HEK293T (cell line): ENCODE measurements at regions not wholly inside any gene's neighbourhood (a gene's known extent, or its start where the extent isn't known, plus 50 kb on each side); places are given as distances from the start of the nearest gene placed in this dataset.
"Not testable (repeated sequence)": the region's sequence is repeated elsewhere in the genome, so short reads cannot be mapped to it uniquely, and the experiment has no call there.

ENCODE experiments used
- CTCF ChIA-PET: fragments of 350-600 bp; formaldehyde crosslinking; extraction: SDS; loops from one replicate; lab custom pipeline; 2021; ENCODE audit warnings: antibody characterized with exemption, inconsistent platforms; lab: Yijun Ruan, JAX
- POLR2A ChIA-PET: fragments of 350-600 bp; formaldehyde crosslinking; extraction: SDS; loops from one replicate; lab custom pipeline; 2020; ENCODE audit warnings: antibody characterized with exemption, inconsistent platforms; lab: Yijun Ruan, JAX
- DNase-seq: peaks from one replicate; pipeline ENCODE4 v3.0.0; 2012; ENCODE audit warnings: mixed read lengths; ENCODE audit errors: extremely low spot score
- ARNT ChIP-seq: fragments of 450-650 bp; IDR thresholded peaks from 2 replicates; pipeline ENCODE4 v1.6.1; 2017; ENCODE audit warnings: mild to moderate bottlenecking
- BHLHE40 ChIP-seq: fragments of 450-650 bp; IDR thresholded peaks from 2 replicates; pipeline ENCODE4 v1.6.1; 2016; ENCODE audit warnings: mild to moderate bottlenecking, moderate library complexity, borderline replicate concordance
- CTBP1 ChIP-seq: fragments of 450-650 bp; IDR thresholded peaks from 2 replicates; pipeline ENCODE4 v1.6.1; 2016; ENCODE audit warnings: borderline replicate concordance
- ELF4 ChIP-seq: fragments of 450-650 bp; IDR thresholded peaks from 2 replicates; pipeline ENCODE4 v1.6.1; 2017; ENCODE audit warnings: antibody characterized with exemption
- FOXK2 ChIP-seq: fragments of 450-650 bp; IDR thresholded peaks from 2 replicates; pipeline ENCODE4 v1.6.1; 2016; ENCODE audit warnings: mild to moderate bottlenecking
- FOXM1 ChIP-seq: fragments of 450-650 bp; IDR thresholded peaks from 2 replicates; pipeline ENCODE4 v1.6.1; 2017; ENCODE audit warnings: mild to moderate bottlenecking, borderline replicate concordance
- HDGF ChIP-seq: fragments of 450-650 bp; IDR thresholded peaks from 2 replicates; pipeline ENCODE4 v1.6.1; 2017; ENCODE audit warnings: antibody characterized with exemption, borderline replicate concordance
- NFRKB ChIP-seq: fragments of 450-650 bp; IDR thresholded peaks from 2 replicates; pipeline ENCODE4 v1.6.1; 2016; ENCODE audit warnings: mild to moderate bottlenecking, moderate library complexity
- SP1 ChIP-seq: fragments of 450-650 bp; IDR thresholded peaks from 2 replicates; pipeline ENCODE4 v1.6.1; 2017
- SUZ12 ChIP-seq: fragments of 450-650 bp; IDR thresholded peaks from 2 replicates; pipeline ENCODE4 v1.6.1; 2016; ENCODE audit warnings: mild to moderate bottlenecking
- TARDBP ChIP-seq: fragments of 450-650 bp; IDR thresholded peaks from 2 replicates; pipeline ENCODE4 v1.6.1; 2016
- ZNF384 ChIP-seq: fragments of 450-650 bp; IDR thresholded peaks from 2 replicates; pipeline ENCODE4 v1.6.1; 2016
- TF ChIP-seq, protein P1 (sequence below): fragments of 450-650 bp; IDR thresholded peaks from 2 replicates; pipeline ENCODE4 v1.6.1; 2016

DNA sequence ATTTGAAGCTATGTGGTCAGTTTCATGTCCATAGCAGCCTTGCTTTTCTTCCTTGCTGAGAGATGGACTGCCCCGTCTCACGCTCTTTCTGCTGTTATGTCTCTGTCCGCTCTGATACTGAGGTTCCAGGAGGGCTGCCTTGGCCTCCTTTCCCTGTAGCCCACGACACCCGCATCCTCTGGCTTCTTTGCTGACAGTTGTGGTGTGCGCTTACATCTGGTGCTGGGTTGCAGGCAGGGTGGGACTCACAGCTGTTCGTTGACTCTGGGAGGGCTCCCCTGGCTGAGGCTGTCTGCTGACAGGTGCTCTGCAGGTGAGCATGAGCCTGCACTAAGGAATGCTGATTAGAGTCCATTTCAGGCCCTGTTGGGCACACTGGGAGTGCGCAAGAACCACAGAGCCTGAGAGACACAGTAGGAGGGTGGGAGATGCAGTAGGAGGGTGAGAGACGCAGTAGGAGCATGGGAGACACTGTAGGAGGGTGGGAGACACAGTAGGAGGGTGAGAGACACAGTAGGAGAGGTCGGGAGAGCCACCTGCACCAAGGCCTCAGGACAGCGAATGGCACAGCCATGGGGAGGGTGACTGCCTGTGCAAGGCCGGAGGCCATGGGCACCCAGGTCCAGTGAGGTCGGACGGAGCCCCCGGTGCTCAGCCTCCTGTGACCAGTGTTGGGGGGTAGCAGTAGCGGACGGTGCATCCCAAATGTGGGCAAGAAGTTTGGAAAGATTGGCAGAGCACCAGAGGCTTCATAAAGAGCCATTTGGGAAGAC, 71.5 kb downstream of the NPIPB11 start:
- POLR2A ChIA-PET, CTCF ChIA-PET, DNase-seq: not testable (repeated sequence)

DNA sequence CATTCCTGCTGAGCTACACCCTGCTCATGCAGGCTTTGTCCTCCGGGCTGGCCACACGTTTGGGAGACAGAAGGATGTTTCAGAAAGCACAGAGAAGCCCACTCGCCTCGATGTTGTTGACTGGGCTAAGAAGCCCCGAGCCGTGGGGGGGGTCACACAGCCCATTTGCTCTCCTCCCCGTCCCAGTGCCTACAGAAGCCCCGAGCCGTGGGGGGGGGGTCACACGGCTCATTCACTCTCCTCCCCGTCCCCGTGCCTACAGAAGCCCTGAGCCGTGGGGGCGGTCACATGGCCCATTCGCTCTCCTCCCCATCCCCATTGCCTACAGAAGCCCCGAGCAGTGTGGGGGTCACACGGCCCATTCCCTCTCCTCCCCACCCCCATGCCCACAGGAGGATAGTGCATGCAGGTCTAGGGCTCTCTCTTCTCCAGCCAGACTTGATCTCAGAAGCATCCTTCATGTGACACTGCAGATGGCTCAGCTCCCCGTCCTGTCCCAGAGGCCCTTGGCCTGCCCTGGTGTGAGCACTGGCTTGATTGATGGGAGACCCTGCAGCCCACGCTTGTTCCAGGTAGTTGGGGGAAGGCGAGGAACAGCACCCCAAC, 72.9 kb downstream of the NPIPB11 start:
- CTCF ChIA-PET, DNase-seq, POLR2A ChIA-PET: not testable (repeated sequence)

DNA sequence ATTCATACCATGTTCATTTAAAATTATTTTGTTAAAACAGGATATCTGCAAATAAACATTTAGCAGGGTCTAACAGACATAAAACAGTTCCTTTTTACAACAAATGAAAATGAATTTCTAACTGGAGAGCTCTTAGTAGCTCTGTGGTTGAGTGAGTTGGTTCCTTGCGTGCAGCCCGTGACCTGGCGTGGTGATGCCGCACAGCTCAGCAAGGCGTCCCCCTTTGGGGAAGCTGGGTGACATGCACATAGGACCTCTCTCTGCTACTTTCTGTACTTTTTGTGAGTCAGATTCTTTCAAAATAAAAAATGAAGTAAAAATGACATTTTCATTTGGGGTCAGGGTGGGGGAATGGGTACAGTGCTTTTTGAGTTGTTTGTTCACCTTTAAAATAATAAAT, 75.9 kb downstream of the NPIPB11 start:
- CTCF ChIA-PET, DNase-seq, POLR2A ChIA-PET: not testable (repeated sequence)

DNA sequence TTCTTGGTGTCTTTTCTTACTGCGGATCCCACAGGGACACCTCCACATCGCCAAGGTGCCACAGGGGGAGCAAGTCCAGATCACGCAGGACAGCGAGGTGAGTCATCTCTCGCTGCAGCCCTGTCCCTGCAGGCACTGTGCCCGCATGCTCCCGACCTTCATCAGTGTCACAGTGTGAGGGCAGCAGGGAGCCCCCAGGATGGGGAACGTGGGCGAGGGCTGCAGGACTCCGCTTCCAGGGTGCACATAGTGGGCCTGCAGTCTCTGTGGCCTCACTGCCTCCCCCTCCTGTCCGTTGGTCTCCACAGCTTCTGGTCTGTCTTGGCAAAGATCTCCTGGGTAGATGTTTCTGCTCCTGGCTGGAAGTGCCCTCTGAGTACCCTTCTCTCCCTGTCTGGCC, 78.0 kb downstream of the NPIPB11 start:
- POLR2A ChIA-PET, DNase-seq: not testable (repeated sequence)
- CTCF ChIA-PET = interaction anchor here (0.7 kb wide), 1 partner anchor 246 kb away, joined by 3 read pairs; no protein-coding TSS in a partner anchor

DNA sequence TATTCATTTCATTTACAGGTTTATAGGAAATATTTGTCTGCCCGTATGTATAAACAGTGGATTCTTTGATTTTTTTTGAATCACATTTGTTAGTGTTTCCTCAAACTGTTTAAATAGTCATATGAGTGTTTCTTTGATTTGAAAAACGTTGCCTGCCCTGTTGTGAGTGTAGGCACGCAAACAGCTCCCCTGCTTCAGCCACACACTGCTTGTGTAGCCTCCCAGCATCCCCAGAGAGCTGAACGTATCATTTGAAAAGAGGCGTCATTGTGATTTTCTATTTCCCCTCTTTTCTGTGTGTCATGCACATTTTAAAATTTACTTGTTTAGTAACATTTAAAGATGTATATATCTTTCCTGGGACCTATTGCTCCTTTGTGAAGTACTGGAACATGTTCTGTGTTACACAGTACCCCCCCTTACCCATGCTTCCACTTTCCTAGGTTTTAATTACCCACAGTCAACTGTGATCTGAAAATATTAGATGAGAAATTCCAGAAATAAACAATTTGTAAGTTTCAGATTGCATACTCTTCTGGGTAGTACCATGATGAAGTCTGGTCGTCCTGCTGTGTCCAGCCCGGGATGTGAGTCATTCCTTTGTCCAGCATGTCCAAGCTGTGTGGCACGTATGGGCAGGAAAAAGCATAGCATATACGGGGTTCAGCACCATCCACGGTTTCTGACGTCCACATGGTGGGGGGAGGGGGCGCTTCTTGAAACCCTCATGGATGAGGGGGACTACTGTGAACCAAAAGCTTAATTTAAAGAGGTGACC, 78.7 kb downstream of the NPIPB11 start:
- POLR2A ChIA-PET, DNase-seq: not testable (repeated sequence)
- CTCF ChIA-PET = interaction anchor here (0.7 kb wide), 1 partner anchor 246 kb away, joined by 3 read pairs; no protein-coding TSS in a partner anchor

DNA sequence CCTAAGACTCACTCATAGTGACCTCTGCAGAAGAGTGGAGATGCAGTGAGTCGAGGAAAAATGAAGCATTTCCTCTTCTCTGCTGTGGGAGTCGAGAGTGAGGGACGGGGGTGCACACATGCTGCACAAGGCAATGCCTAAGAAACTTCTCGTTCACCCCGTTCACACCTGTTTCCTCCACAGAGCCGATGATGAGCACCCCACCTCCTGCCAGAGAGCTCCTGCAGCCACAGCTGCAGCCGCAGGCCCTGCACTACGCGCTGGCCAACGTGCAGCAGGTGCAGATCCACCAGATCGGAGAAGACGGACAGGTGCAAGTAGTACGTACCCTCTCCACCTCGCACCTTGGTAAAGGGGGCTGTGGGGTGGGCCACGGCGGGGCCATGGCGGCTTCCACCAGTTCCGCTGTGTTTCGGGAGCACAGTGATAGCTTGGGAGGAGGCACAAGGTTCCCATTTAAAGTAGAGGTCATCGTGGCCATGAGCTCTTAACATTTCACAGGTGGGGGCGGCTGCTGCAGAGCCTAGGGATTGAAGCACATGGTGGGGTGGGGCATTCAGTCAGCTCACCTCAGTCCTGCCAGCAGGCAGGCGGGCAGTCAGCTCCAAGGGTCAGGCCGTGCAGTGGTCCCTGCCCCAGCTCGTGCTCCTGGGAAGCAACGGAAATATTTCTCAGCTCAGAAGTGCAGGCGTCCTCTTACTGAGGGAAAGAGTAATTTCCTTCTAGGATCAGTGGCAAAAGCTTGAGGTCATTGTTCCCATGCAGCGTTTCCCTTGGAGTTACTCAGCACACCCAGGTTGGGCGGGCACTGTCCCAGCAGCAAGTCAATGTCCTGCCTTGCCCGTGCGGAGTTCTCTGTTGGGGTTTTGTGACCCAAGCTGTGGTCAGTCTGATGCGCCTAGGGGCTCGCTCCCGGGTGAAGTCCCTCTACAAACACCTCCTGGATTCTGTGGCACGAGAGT, 80.1 kb downstream of the NPIPB11 start:
- DNase-seq, CTCF ChIA-PET, POLR2A ChIA-PET: not testable (repeated sequence)

DNA sequence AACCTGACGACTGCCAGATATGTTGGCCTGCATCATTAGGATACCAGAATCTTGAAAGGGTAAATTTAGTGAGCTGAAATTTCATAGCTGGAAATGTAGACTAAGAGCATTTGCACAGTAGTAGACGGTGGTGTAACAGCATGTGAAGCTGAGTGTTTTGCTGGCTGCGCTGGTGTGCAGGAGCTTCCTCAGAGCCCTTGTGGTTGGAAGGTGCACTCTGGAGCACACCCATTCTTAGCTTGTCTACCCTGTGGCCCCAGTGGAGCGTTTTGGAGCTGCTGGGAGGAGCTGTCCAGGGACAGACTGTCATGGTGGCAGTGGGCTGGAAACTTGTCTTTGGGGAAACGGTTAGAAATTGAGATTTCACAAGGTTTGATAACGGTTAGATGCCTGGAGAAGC, 82.8 kb downstream of the NPIPB11 start:
- POLR2A ChIA-PET, DNase-seq, CTCF ChIA-PET: not testable (repeated sequence)

DNA sequence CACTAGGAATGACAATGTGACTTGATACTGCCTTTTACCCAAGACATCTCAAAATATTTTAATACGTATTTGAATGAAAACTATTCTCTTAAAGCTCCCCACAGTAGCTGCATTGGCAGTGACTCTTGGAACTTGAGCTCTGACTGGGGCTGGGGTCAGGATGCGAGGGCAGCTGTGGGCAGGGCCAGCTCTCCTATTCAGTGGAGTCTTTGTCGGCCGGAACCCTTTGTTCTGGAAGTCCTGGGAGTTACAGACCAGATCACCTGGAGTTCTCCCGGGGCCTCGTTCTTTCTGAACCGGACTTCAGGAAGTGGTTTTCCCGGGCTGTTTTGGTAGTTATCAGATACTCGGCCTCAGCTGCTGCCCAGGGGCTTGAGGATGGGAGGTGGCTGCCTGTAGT, 84.9 kb downstream of the NPIPB11 start:
- ChIA-PET POLR2A (no interaction called here), CTCF (no interaction called here)
- TF ChIP-seq FOXK2 = no peak
- no peak for TF ChIP-seq NFRKB
- TF ChIP-seq TARDBP = no peak
- TF ChIP-seq HDGF = no peak
- TF ChIP-seq FOXM1 = no peak
- TF ChIP-seq CTBP1 = no peak
- TF ChIP-seq, protein P1, sequence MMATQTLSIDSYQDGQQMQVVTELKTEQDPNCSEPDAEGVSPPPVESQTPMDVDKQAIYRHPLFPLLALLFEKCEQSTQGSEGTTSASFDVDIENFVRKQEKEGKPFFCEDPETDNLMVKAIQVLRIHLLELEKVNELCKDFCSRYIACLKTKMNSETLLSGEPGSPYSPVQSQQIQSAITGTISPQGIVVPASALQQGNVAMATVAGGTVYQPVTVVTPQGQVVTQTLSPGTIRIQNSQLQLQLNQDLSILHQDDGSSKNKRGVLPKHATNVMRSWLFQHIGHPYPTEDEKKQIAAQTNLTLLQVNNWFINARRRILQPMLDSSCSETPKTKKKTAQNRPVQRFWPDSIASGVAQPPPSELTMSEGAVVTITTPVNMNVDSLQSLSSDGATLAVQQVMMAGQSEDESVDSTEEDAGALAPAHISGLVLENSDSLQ = no peak
- no peak for TF ChIP-seq BHLHE40
- no peak for TF ChIP-seq ZNF384
- no peak for TF ChIP-seq ARNT
- TF ChIP-seq SP1 = no peak
- no peak for TF ChIP-seq ELF4
- TF ChIP-seq SUZ12 = no peak
- no peak for DNase-seq

DNA sequence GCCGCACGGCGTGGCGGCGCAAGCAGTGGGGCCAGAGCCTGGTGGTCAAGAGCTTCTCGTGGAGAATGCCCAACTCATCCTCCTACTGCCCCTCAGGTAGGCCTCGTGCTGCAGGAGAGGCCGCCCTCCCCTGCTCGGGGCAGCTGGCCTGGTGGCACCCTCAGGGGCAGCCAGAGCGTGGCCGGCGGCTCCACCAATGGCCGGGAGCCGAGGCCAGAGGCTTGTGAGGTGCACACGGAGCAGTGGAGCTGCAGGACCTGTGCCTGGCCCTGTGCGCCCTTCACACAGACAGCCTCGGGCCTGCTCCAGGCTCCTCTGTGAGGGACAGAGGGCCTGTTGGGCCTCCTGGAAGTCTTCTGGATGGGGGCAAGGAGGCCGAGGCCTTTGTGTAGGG, 85.5 kb downstream of the NPIPB11 start:
- ChIA-PET POLR2A (no interaction called here), CTCF (no interaction called here)
- TF ChIP-seq ZNF384 = no peak
- no peak for TF ChIP-seq HDGF
- no peak for TF ChIP-seq SP1
- DNase-seq = no peak
